Femur (tissue), 1 donor: ENCODE measurements at regions not wholly inside any gene's neighbourhood (a gene's known extent, or its start where the extent isn't known, plus 50 kb on each side); places are given as distances from the start of the nearest gene placed in this dataset.
"Not testable (repeated sequence)": the region's sequence is repeated elsewhere in the genome, so short reads cannot be mapped to it uniquely, and the experiment has no call there.

Experiments used
- DNase-seq: peaks from one replicate; pipeline ENCODE4 v3.0.0-alpha.2; 2017

DNA sequence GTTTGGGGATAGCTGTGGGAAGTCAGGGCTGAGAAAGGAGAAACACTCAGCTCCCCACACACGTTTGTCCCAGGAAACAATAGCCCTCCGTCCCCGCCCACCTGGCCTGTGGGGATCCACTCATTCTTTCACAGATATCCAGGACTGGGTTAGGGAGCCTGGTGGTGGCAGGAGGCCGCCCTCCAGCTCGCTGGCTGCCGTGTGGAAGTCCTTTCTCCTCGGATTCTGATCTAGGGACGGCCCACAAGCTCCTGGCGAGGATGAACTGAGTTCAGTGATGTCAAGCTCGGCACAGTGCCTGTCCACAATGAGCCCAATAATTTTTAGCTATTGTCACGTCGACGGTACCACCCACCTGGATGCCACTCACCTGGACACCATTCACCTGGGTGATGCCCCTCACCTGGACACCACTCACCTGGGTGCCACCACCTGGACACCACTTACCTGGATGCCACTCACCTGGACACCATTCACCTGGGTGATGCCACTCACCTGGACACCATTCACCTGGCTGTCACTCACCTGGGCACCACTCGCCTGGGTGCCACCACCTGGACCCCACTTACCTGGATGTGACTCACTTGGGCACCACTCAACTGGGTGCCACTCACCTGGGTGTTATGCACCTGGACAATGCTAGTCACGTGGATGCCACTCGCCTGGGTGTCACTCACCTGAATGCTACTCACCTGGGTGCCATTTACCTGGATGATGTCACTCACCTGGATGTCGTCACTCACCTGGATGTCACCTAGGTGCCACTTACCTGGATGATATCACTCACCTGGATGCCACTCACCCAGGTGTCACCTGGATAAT lies 172.5 kb upstream of the FOXF1 start:
- no peak for DNase-seq

DNA sequence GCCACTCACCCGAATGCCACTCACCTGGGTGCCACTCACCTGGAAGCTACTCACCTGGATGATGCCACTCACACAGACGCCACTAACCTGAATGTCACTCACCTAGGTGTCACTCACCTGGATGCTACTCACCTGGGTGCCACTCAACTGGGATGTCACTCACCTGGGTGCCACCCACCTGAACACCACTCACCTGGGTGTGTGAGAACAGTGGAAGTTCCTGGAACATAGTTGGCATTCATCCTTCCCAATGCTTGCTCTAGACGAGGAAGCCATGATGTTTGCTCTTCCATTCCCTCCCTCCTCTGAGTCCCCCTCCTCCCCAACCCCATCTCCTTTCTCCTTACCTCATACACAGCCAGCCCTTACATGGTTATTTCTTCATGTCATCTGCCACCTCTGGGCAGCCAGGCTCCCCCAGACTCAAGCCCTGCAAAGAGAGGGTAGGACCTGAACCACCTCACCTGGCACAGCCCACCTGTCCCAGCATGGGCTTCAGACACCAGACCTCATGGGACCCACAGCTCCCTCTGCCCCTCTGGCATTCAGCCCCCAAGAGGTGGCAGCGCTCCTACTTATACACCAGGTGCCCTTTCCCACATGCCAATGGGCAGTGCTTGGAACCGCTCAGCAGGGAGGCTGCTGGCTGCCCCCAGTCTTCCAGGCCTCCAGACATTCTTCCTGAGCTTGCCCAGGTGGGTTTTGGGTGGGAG lies 171.8 kb upstream of the FOXF1 start:
- DNase-seq: no peak

DNA sequence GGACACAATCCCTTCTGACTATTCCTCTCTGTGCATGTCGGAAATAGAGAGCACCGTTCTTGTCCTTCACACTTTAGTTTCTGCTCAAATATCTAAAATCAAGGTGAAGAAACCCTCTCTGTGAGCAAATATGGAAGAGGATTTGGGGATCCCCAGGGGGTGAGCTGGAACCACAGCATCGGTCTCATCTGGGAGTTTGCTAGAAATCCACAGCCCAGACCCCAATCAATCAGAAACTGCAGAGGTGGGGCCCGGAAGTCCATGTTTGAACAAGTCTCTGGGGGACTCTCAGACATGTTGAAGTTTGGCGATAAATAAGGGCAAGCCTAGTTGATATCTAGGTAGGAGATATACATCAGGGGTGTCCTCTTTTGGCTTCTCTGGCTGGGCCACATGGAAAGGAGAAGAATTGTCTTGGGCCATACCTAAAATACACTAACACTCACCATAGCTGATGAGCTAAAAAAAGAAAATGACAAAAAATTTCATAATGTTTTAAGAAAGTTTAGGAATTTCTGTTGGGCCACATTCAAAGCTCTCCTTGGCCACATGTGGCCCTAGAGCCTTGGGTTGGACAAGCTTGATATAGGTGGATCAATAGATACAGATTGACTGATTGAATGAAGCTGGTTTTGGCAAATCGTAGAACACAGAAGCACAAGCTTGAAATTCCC lies 168.0 kb upstream of the FOXF1 start:
- no peak for DNase-seq

DNA sequence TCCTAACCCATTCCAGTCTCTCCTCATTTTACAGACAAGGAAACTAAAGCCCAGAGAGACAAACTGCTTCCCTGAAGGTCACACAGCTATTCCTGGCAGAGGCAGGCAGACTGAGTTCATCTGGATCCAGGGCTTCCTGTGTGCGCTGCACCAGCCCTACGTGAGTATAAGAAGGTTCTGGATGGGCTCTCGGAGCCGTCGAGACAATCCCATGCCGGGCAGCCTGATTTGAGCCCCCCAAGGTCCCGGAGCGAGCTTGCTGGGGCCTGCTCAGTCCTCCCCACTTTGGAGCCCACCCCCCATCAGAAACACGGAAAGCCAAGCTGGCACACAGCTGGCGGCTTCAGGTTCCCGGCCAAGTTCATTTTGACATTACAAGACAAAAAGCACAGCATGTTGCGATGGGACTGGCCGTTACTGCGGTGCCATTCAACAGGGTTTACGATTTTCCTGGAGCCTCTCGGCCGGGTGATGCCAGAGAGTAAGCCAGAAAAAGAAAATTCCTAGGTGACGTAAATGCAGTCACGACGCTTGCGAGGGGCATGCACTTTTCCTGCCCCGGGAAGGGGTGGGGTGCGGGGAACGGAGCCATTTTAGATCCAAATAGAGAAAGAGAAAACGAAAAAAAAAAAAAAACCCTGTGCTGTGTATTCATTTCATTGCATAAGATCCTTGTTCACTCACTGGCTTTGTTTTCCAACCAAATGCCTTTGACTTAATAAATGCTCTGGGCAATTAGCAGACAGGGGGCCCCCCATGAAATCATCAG lies 167.1 kb upstream of the FOXF1 start:
- peak; percentile 45 for DNase-seq

DNA sequence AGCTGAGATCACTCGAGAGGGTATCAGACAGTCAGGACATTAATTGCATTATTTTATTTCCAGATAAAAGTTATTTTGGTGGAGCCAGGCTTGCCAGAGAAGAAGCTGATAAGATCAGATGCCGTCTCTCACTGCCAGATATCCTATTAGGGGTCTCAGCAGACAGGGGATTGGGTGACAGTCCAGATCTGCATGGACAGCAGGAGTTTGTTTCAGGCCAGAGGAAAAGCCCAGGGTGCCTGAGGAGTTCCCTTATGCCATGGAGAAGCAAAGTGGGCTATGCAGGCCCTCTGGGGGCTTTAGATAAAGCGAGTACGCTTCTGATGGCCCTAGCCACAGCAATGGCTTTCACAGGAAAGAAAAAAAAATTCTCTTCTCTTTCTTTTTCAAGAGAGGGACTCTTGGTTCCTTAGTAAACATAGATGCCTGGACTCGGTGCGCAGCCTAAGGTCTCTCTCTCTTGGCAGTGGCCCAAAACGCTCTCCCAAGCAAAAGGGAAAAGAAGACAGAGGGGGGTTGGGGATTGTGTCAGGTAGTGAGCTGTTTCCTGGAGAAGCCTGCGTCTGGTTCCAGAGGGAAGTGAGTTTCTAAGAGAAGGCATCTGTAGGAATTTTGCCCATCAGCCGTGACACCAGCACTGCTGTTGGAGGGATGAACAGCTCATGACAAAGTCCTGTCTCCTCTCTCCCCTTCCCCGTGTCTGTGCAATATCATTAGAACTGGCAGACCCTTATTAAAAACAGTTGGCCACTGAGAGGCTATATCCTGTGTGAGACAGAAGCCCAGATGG lies 166.3 kb upstream of the FOXF1 start:
- no peak for DNase-seq

DNA sequence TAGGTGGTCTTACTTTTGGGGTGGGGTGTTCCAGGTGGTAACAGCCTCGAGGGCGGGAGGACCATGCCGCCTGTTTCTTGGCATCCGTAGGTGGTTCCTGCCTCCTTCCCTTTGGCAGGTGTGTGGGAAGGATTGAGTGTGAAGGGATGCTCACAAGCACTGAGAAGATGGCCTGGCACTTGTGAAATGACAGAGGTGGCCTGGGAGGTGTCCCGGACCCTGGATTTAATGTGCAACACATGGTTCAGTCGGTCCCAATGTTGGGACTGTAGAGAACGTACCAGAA lies 165.8 kb upstream of the FOXF1 start:
- no peak for DNase-seq

DNA sequence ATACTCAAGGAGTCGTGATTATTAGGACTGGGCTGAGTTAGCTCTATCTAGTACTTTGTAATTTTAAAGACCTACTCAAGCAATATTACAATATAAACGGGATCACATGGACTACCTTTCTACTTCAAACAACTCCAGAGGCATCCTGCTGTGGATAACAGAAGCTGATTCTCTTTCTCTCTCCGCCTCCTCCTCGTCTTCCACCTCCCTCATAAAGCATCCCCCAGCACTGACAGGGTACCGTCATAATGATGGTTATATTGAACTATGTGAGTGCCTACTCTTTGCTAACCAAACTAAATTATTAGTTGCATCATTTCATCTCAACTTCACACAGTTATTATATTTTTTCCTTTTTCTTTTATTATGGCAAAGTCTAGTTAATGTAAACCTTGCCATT lies 165.4 kb upstream of the FOXF1 start:
- DNase-seq: no peak

DNA sequence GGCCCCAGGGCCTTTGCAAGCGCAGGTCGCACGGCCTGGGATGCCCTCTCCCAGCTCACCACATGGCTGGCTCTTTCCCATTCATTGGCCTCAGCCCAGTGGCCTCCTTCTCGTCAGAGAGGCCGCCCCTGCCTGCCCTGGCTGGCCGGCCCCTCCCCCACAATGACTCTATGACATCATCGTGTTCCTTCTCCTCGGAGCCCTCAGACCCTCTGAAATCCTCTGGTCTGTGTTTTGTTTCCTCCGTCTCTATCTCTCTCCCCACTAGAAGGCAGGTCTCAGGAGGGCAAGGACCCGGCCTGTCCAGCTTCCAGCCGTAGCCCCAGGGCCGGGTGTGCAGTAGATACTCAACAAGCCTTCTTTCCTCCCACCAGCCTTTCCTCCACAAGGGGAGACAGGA lies 164.8 kb upstream of the FOXF1 start:
- DNase-seq: no peak

DNA sequence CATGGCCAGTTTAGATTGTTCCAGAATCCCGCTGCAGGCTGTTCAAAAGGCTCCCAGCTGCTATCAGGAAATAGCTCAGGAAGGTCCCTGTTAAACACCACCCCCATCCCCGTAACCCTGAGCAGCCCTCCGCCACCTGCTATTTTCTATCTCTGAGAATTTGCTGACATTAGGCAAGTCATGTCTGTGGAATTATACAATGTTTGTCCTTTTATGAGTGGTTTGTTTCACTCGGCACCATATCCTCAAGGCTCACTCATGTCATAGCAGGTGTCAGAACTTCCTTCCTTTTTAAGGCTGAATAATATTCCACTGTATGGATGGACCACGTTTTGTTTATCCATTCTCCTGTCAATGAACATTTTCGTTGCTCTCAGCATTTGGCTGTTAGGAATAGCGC lies 164.3 kb upstream of the FOXF1 start:
- DNase-seq: no peak

DNA sequence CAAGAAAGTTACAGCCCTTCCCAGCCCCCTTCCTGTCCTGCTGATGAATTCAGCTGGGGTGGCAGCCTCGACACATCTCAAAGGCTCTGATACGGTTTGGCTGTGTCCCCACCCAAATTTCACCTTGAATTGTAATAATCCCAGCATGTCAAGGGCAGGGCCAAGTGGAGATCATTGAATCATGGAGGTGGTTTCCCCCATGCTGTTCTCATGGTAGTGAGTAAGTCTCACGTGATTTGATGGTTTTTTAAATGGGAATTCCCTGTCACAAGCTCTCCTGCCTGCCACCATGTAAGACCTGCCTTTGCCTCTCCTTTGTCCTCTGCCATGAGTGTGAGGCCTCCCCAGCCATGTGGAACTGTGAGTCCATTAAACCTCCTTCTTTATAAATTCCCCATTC lies 163.2 kb upstream of the FOXF1 start:
- no peak for DNase-seq

DNA sequence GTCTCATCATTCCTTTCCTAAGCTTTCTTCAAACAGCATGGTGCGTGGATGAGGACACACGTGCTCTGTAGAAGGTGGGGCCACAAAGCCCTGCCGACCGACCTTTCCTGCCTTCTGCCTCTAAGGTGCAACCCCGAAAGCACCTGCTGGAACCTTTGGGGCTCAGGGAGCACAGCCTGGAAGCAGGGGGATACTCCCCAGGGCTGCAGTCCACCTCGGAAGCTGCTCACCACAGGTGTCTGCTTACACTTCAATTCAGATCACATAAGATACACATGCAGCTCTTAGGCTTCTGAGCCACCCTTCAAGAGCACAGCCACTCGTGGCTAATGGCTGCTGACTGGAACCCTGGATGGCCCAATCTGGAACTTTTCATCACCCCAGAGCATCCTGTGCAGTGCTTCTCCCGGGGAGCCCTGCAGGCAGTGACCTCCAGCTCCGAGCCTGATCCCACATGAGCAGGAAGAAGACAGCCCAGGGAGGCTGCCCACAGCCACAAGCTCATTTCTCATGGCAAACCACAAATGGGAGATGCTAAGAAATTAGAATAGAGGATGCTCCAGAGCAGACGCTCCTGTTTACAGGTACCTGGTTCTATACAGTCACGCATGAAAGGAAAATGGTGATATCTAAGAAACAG lies 162.3 kb upstream of the FOXF1 start:
- no peak for DNase-seq

DNA sequence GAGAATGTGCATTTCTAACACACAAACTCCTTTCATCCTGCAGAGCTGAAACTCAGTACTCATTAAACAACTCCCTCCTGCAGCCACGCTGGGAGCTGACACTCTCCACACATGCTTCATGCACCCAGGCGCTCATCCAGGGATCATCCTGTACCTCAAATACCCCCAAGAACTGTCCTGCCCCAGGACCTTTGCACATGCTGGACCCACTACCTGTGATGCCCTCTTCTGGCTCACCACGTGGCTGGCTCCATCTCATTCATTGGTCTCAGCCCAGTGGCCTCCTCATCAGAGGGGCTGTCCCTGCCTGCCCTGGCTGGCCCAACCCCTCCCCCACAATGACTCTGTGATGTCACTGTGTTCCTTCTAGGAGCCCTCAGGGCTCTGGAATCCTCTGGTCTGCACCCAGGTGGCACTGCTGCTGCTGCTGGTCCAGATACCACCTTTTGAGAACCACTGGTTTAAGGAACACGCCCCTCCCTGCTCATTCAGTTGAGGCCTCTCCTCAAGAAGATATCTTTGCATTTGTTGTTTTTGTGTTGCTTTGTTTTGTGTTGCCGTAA lies 160.9 kb upstream of the FOXF1 start:
- DNase-seq: no peak

DNA sequence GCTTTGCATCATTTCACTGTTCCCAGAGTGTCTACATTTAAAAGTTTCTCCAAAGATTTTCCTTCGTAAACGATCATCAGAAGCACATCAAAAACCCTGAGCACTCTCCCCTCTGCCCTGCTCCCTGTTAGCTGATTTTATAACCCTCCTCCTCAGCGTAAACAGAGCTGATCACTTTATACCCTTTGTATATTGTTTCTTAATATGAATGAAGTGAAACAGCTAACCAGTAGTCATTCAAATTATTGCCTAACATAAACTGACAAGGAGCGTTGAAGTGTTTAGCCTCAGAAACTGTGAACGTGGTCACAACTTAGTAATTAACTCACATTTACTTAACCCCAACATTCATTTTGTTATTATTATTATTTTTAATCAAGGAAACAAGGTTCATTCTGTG lies 160.0 kb upstream of the FOXF1 start:
- no peak for DNase-seq

DNA sequence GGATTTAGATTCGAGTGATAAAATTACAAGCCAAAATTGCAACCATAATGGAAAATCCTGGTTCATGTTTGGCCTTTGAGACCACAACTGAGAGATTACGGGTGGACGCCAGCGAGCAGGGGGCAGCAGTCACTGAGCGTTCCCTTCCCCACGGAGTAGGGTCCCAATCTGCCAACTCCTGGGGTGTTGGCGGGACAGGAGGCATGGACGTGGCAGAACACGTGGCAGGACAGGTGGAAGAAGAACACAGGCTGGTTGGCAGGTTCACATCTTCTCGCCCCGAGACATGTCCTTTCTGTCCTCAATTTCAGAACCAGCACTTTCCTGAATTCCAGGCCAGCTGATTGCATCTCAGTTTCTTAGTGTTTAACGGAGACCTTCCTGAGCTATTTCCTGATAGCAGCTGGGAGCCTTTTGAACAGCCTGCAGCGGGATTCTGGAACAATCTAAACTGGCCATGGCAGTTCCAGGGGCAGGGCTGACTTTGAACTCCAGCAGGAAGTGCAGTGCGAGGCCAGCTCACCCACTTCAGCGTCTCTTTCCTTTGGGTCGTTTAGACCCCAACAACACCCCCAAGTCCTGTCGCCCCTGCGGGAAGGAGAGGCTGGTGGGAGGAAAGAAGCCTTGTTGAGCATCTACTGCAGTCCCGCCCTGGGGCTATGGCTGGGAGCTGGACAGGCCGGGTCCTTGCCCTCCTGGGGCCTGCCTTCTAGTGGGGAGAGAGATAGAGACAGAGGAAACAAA lies 159.1 kb upstream of the FOXF1 start:
- DNase-seq: no peak

DNA sequence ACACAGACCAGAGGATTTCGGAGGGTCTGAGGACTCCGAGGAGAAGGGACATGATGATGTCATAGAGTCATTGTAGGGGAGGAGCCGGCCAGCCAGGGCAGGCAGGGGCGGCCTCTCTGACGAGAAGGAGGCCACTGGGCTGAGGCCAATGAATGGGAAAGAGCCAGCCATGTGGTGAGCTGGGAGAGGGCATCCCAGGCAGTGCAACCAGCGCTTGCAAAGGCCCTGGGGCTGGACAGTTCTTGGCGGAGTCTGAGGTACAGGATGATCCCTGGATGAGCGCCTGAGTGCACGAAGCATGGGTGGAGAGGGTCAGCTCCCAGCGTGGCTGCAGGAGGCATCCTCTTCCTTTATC lies 158.6 kb upstream of the FOXF1 start:
- not testable (repeated sequence) for DNase-seq

DNA sequence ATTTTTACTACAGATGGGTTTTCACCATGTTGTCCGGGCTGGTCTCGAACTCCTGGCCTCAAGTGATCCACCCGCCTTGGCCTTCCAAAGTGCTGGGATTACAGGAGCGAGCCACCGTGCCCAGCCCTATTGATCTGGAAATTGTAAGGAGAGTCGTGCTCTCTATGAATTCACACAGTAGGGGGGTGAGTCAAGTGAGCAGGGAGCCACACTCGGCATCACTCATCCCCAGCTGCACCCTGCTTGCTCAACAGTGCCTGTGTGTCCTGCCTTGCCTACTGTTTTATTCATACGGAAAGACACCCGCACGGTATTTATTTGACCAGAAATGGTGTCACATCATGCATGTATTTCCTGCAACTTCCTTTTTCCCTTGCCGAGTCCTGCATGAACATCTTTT lies 157.2 kb upstream of the FOXF1 start:
- DNase-seq: no peak

DNA sequence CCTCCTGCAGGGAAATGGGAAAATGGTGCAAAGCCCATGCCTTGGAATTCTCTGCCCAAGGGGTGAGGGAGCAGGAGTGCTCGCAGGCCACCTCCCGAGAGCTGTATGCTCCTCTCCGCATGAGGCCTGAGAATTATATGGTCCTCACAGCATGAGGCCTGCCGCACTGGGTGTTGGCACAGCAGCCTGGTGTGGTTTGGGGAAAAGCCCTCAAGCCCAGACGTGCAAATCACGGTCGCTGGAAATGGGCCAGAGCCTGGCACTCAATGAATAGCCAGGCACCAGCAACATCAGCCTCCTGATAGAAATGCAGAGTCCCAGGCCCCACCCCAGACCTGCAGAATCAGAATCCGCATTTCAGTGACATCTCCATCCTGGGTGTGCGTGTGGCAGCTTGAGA lies 156.4 kb upstream of the FOXF1 start:
- DNase-seq: no peak

DNA sequence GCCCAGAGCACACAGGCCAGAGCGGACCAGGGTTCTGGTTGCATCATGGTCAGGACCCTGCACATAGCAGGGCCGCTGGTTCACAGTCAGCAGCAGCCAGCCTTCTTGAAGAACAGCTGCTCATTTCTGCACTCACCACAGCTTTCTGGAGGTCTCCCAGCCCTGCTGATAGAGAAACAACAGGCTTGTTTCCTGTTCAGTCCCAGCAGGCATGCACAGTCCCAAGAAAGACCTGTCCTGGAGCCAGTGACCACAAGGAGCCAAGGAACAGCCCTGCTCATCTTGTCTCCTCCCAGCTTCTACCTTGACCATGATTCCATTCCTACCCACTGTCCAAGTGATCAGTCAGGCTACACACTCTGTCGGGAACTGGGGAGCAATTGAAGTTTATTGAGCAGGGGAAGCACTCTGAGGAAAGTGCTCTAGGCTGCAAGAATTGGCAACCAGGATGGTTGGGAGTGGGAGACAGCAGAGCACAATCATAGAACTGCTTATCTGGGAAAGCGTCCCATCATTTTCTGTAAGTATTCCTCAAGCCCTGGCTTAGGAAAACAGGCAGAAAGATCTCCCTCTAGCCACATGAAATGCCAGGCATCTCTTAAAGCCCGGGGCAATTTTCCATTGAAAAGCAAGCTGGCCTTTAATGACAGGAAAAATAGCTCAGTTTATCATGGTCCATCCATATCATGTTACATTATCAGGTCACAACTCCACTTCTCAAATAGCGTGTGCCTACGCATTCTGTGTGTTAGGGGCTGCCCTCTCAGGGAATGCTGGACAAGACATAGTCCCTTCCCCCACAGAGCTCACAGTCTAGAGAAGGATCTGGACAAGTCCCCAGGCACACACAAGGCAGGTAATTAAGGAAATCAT lies 155.4 kb upstream of the FOXF1 start:
- DNase-seq: no peak

DNA sequence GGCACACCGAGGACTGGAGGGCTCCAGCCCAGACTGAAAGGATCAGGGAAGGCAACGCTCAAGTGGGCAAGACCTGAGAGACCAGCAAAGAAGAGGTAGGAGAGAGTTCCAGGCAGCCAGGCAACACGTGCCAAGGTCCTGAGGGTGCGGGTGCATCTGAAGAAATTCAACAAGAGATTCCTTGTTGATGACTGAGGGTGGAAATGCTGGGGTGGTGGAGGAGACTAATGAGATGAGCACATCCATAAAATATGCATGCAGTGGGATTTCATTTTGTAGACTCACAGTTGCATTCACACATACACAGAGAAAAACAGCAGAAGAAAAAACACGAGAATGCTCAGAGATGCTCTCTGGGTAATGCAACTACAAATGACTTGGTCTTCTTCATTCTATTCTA lies 154.8 kb upstream of the FOXF1 start:
- DNase-seq: no peak

DNA sequence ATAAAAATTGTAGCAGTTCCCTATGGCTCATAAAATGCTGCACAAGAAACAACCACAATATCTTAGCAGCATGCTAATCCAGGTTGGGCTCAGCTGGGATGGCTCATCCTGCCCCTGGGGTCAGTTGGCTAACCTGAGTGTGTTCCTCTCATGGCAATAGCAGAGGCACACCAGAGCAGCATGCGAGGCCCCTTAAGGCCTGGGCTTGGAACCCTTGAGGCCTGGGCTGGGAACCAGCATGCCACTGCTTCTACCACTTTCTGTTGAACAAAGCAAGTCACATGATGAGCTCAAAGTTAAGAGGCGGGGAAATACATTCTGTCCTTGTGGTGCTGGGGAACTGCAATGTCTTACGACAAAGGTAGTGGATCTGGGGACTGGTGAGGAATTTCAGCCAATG lies 154.4 kb upstream of the FOXF1 start:
- no peak for DNase-seq
